ENCODE measurements at regions not wholly inside any gene's neighbourhood (a gene's known extent, or its start where the extent isn't known, plus 50 kb on each side); places are given as distances from the start of the nearest gene placed in this dataset.

GRCh38 chr6:16989382-16989781, 112.5 kb upstream of the STMND1 start:
- Histone ChIP-seq H3K9me3 (replicated peaks; ENCODE audit: control insufficient read depth, insufficient read depth, low read length) (no peaks in the 10 kb centered on the region), H3K4me1 (ENCODE audit: control insufficient read depth, extremely low read depth, insufficient read depth, low read length) (no peaks in the 10 kb centered on the region), H3K9me1 (replicated peaks; ENCODE audit: control insufficient read depth, extremely low read depth, insufficient read depth, low read length) (no peaks in the 10 kb centered on the region), H3K27ac (ENCODE audit: insufficient read depth, low read depth, low read length) (no peak overlapping the region), H3K36me3 (ENCODE audit: control insufficient read depth in 2 of 2, extremely low read depth in 1 of 2, insufficient read depth in 2 of 2, low read length in 2 of 2) (no peaks in the 10 kb centered on the region), H2AFZ (ENCODE audit: low read depth, low read length) (no peak overlapping the region), H3K79me2 (ENCODE audit: control insufficient read depth, insufficient read depth, low read length) (no peaks in the 10 kb centered on the region), H3K9ac (replicated peaks; ENCODE audit: extremely low read depth, insufficient read depth, low read length) (no peak overlapping the region), H3K27me3 (ENCODE audit: control insufficient read depth in 2 of 2, insufficient read depth in 2 of 2, low read length in 2 of 2) (peaks cover 17 to 39% of the 10 kb centered on the region in 2 experiments), H4K20me1 (replicated peaks; ENCODE audit: control insufficient read depth, extremely low read depth, insufficient read depth, low read length) (no peaks in the 10 kb centered on the region), H3K4me2 (ENCODE audit: insufficient read depth, low read length) (no peak overlapping the region), H3K4me3 (replicated peaks in 1 of 3; ENCODE audit: insufficient read depth in 1 of 3, low read depth in 1 of 3, low read length in 3 of 3) (no peak overlapping the region)
- CTCF ChIA-PET = interaction anchor here (0.6 kb wide), 1 partner anchor 1723 kb away, joined by 4 read pairs; no protein-coding TSS in a partner anchor
- intact Hi-C loops (cut with micrococcal nuclease) (no loop called here), dilution Hi-C loops (cut with MboI; ENCODE audit: extremely low pct_ligation_motif_present, low sequenced_read_pairs) (no loop called here)
- no peak for TF ChIP-seq EZH2 (IDR thresholded peaks at IDR 0.05; ENCODE audit: borderline replicate concordance, low read depth, low read length, severe bottlenecking)
- TF ChIP-seq MYC (IDR thresholded peaks at IDR 0.05; ENCODE audit: low read depth, low read length) = no peak
- no peak for TF ChIP-seq MAX (IDR thresholded peaks at IDR 0.05; ENCODE audit: insufficient read depth, insufficient read length)
- no peak for TF ChIP-seq POLR2A (IDR thresholded peaks at IDR 0.05; ENCODE audit: low read depth, low read length)
- no peak for TF ChIP-seq CTCF (IDR thresholded peaks at IDR 0.05; ENCODE audit: extremely low read depth in 1 of 2, insufficient read depth in 1 of 2, low read depth in 1 of 2, low read length in 2 of 2)
- no peak for TF ChIP-seq POLR2AphosphoS5 (IDR thresholded peaks at IDR 0.05; ENCODE audit: insufficient read depth, low read depth, low read length)
- no peak for TF ChIP-seq FOS (IDR thresholded peaks at IDR 0.05; ENCODE audit: borderline replicate concordance, insufficient read depth, low read length)
- no peak for TF ChIP-seq JUN (IDR thresholded peaks at IDR 0.05; ENCODE audit: borderline replicate concordance, insufficient read depth, insufficient read length, low read depth)
- TF ChIP-seq GATA2 (IDR thresholded peaks at IDR 0.05; ENCODE audit: insufficient read depth, insufficient read length, low read depth, low read length) = no peak
- no peak for DNase-seq (ENCODE audit: low read depth, low spot score)
- POLR2A ChIA-PET = no interaction called here
- no peak for FAIRE-seq
- BruUV-seq (replicated peaks) = no TSS peak

Measured in endothelial cell of umbilical vein (primary cell).